Adipocyte (in vitro differentiated cells): ENCODE measurements at regions not wholly inside any gene's neighbourhood (a gene's known extent, or its start where the extent isn't known, plus 50 kb on each side); places are given as distances from the start of the nearest gene placed in this dataset.

ENCODE experiments used
- DNase-seq: peaks from one replicate; pipeline ENCODE4 v3.0.0-alpha.2; 2015; ENCODE audit warnings: low read depth
- H3K27me3 ChIP-seq: replicated peaks from 2 replicates; pipeline ENCODE4 v1.7.0; 2013; ENCODE audit warnings: mild to moderate bottlenecking, low read length, moderate library complexity; ENCODE audit not compliant: control insufficient read depth, insufficient read depth
- H3K36me3 ChIP-seq: 2 replicates; pipeline ENCODE4 v1.7.0; 2013; ENCODE audit warnings: low read length, mild to moderate bottlenecking, moderate library complexity; ENCODE audit not compliant: control insufficient read depth, insufficient read depth, severe bottlenecking
- H3K4me1 ChIP-seq: 2 replicates; pipeline ENCODE4 v1.7.0; 2013; ENCODE audit warnings: mild to moderate bottlenecking, low read length, moderate library complexity; ENCODE audit not compliant: control insufficient read depth, insufficient read depth
- H3K4me3 ChIP-seq: 2 replicates; pipeline ENCODE4 v1.7.0; 2013; ENCODE audit warnings: mild to moderate bottlenecking, low read length, moderate library complexity
- H3K9ac ChIP-seq: 2 replicates; pipeline ENCODE4 v1.7.0; 2013; ENCODE audit warnings: mild to moderate bottlenecking, low read length, moderate library complexity
- H3K9me3 ChIP-seq: 2 replicates; pipeline ENCODE4 v1.7.0; 2013; ENCODE audit warnings: mild to moderate bottlenecking, low read length, moderate library complexity; ENCODE audit not compliant: control insufficient read depth

GRCh38 chr4:41883988-41884734, 51.1 kb upstream of the TMEM33 start:
- Histone ChIP-seq H3K27me3 (peaks cover 75% of the 10 kb centered on the region), H3K4me3 (no peak overlapping the region), H3K4me1 (peaks cover 10% of the 10 kb centered on the region), H3K9ac (no peak overlapping the region), H3K36me3 (no peaks in the 10 kb centered on the region), H3K9me3 (no peaks in the 10 kb centered on the region)
- DNase-seq = no peak

GRCh38 chr4:41882625-41883347, 52.4 kb upstream of the TMEM33 start:
- no peak overlapping the region for H3K9ac ChIP-seq
- H3K4me1 ChIP-seq = no peaks in the 10 kb centered on the region
- DNase-seq = peak; percentile 70
- H3K27me3 ChIP-seq = peaks cover 89% of the 10 kb centered on the region
- peak overlapping the region; percentile 27 for H3K4me3 ChIP-seq
- no peaks in the 10 kb centered on the region for H3K36me3 ChIP-seq
- no peaks in the 10 kb centered on the region for H3K9me3 ChIP-seq

- H3K27me3 ChIP-seq = peaks cover 91% of the 10 kb centered on the region
- peak overlapping the region; percentile 27 for H3K4me3 ChIP-seq
- H3K9ac ChIP-seq = no peak overlapping the region
- H3K9me3 ChIP-seq = no peaks in the 10 kb centered on the region
- DNase-seq = no peak
- no peaks in the 10 kb centered on the region for H3K36me3 ChIP-seq
- no peaks in the 10 kb centered on the region for H3K4me1 ChIP-seq
Measured at GRCh38 chr4:41881981-41882624, 53.1 kb upstream of the TMEM33 start.

- Histone ChIP-seq H3K4me3 (peak overlapping the region; percentile 72), H3K27me3 (peaks cover 91% of the 10 kb centered on the region), H3K4me1 (no peaks in the 10 kb centered on the region), H3K9me3 (no peaks in the 10 kb centered on the region), H3K9ac (no peak overlapping the region), H3K36me3 (no peaks in the 10 kb centered on the region)
- DNase-seq = peak; percentile 41
Measured at GRCh38 chr4:41880840-41881831, 54.1 kb upstream of the TMEM33 start.

- no peaks in the 10 kb centered on the region for H3K9me3 ChIP-seq
- no peaks in the 10 kb centered on the region for H3K36me3 ChIP-seq
- H3K9ac ChIP-seq = no peak overlapping the region
- H3K4me3 ChIP-seq = no peak overlapping the region
- no peak for DNase-seq
- peaks cover 94% of the 10 kb centered on the region for H3K27me3 ChIP-seq
- no peaks in the 10 kb centered on the region for H3K4me1 ChIP-seq
Measured at GRCh38 chr4:41880022-41880837, 55.0 kb upstream of the TMEM33 start.

GRCh38 chr4:41879552-41879951, 55.7 kb upstream of the TMEM33 start:
- DNase-seq = no peak
- Histone ChIP-seq H3K9me3 (no peaks in the 10 kb centered on the region), H3K36me3 (no peaks in the 10 kb centered on the region), H3K9ac (no peak overlapping the region), H3K4me1 (no peaks in the 10 kb centered on the region), H3K4me3 (no peak overlapping the region), H3K27me3 (peaks cover 94% of the 10 kb centered on the region)

GRCh38 chr4:41878991-41879491, 56.2 kb upstream of the TMEM33 start:
- Histone ChIP-seq H3K4me3 (no peak overlapping the region), H3K36me3 (no peaks in the 10 kb centered on the region), H3K27me3 (peaks cover 94% of the 10 kb centered on the region), H3K4me1 (no peaks in the 10 kb centered on the region), H3K9me3 (no peaks in the 10 kb centered on the region), H3K9ac (no peak overlapping the region)
- DNase-seq = no peak

GRCh38 chr4:41878170-41878969, 56.9 kb upstream of the TMEM33 start:
- Histone ChIP-seq H3K36me3 (no peaks in the 10 kb centered on the region), H3K27me3 (peaks cover 95% of the 10 kb centered on the region), H3K4me1 (no peaks in the 10 kb centered on the region), H3K9ac (no peak overlapping the region), H3K9me3 (no peaks in the 10 kb centered on the region), H3K4me3 (no peak overlapping the region)
- DNase-seq = no peak

GRCh38 chr4:41877020-41877796, 58.0 kb upstream of the TMEM33 start:
- H3K4me1 ChIP-seq = no peaks in the 10 kb centered on the region
- H3K4me3 ChIP-seq = no peak overlapping the region
- no peak for DNase-seq
- no peak overlapping the region for H3K9ac ChIP-seq
- H3K36me3 ChIP-seq = no peaks in the 10 kb centered on the region
- H3K27me3 ChIP-seq = peaks cover 98% of the 10 kb centered on the region
- H3K9me3 ChIP-seq = no peaks in the 10 kb centered on the region
